Kidney glomerular epithelial cell (primary cell): ENCODE measurements at regions not wholly inside any gene's neighbourhood (a gene's known extent, or its start where the extent isn't known, plus 50 kb on each side); places are given as distances from the start of the nearest gene placed in this dataset.
"Not testable (repeated sequence)": the region's sequence is repeated elsewhere in the genome, so short reads cannot be mapped to it uniquely, and the experiment has no call there.

ENCODE experiments used
- DNase-seq: peaks from one replicate; lab custom pipeline; 2025; lab: John Stamatoyannopoulos, UW

- DNase-seq: no peak
These were observed 502.0 kb downstream of the HAPSTR1 start for GRCh38 chr16:9593440-9593839.

- DNase-seq: no peak
These were observed 502.6 kb downstream of the HAPSTR1 start for GRCh38 chr16:9594047-9594446.

- DNase-seq: no peak
These were observed 503.5 kb downstream of the HAPSTR1 start for GRCh38 chr16:9594946-9595345.

- no peak for DNase-seq
These were observed 503.9 kb downstream of the HAPSTR1 start for GRCh38 chr16:9595393-9595792.

- no peak for DNase-seq
These were observed 505.3 kb downstream of the HAPSTR1 start for GRCh38 chr16:9596788-9597187.

- DNase-seq: no peak
These were observed 506.7 kb downstream of the HAPSTR1 start for GRCh38 chr16:9597967-9598730.

GRCh38 chr16:9598731-9599083, 507.3 kb downstream of the HAPSTR1 start:
- no peak for DNase-seq

GRCh38 chr16:9599415-9600120, 508.1 kb downstream of the HAPSTR1 start:
- DNase-seq: no peak

GRCh38 chr16:9602189-9602588, 510.7 kb downstream of the HAPSTR1 start:
- DNase-seq: no peak

- DNase-seq: no peak
These were observed 511.9 kb downstream of the HAPSTR1 start for GRCh38 chr16:9603316-9603715.

- DNase-seq: no peak
These were observed 516.2 kb downstream of the HAPSTR1 start for GRCh38 chr16:9607515-9608230.

GRCh38 chr16:9610727-9611126, 519.3 kb downstream of the HAPSTR1 start:
- DNase-seq: no peak

GRCh38 chr16:9612267-9612666, 520.8 kb downstream of the HAPSTR1 start:
- no peak for DNase-seq

- DNase-seq: no peak
These were observed 522.9 kb downstream of the HAPSTR1 start for GRCh38 chr16:9614389-9614788.

GRCh38 chr16:9622268-9622667, 530.8 kb downstream of the HAPSTR1 start:
- DNase-seq: no peak

- peak; percentile 22 for DNase-seq
These were observed 533.7 kb downstream of the HAPSTR1 start for GRCh38 chr16:9625122-9625521.

- no peak for DNase-seq
These were observed 536.0 kb downstream of the HAPSTR1 start for GRCh38 chr16:9627427-9627826.

- no peak for DNase-seq
These were observed 538.7 kb downstream of the HAPSTR1 start for GRCh38 chr16:9630119-9630518.

GRCh38 chr16:9630985-9631384, 539.5 kb downstream of the HAPSTR1 start:
- no peak for DNase-seq

GRCh38 chr16:9633844-9634243, 542.4 kb downstream of the HAPSTR1 start:
- DNase-seq: no peak

GRCh38 chr16:9635150-9635720, 543.8 kb downstream of the HAPSTR1 start:
- DNase-seq: not testable (repeated sequence)

- no peak for DNase-seq
These were observed 538.0 kb downstream of the GRIN2A start for GRCh38 chr16:9644258-9644657.

- DNase-seq: no peak
These were observed 536.3 kb downstream of the GRIN2A start for GRCh38 chr16:9645911-9646310.
